Activated CD4-positive, alpha-beta T cell treated with anti-CD3 and anti-CD28 coated beads, Interleukin-2, Interleukin-6, amounts not matched to agents 100 ng/mL and 50 ng/mL, durations not matched to agents 16 hours and 8 hours (primary cell): ENCODE measurements at regions not wholly inside any gene's neighbourhood (a gene's known extent, or its start where the extent isn't known, plus 50 kb on each side); places are given as distances from the start of the nearest gene placed in this dataset.
"Not testable (repeated sequence)": the region's sequence is repeated elsewhere in the genome, so short reads cannot be mapped to it uniquely, and the experiment has no call there.

Experiments
- DNase-seq: peaks from one replicate; pipeline ENCODE4 v3.0.0-alpha.2; 2020

GRCh38 chr11:33970984-33971466 lies 79.1 kb upstream of the LMO2 start:
- peak; percentile 17 for DNase-seq

GRCh38 chr11:33967451-33967850 lies 75.6 kb upstream of the LMO2 start:
- no peak for DNase-seq

GRCh38 chr11:33965032-33965431 lies 73.2 kb upstream of the LMO2 start:
- no peak for DNase-seq

GRCh38 chr11:33959855-33960400 lies 68.1 kb upstream of the LMO2 start:
- no peak for DNase-seq

DNA sequence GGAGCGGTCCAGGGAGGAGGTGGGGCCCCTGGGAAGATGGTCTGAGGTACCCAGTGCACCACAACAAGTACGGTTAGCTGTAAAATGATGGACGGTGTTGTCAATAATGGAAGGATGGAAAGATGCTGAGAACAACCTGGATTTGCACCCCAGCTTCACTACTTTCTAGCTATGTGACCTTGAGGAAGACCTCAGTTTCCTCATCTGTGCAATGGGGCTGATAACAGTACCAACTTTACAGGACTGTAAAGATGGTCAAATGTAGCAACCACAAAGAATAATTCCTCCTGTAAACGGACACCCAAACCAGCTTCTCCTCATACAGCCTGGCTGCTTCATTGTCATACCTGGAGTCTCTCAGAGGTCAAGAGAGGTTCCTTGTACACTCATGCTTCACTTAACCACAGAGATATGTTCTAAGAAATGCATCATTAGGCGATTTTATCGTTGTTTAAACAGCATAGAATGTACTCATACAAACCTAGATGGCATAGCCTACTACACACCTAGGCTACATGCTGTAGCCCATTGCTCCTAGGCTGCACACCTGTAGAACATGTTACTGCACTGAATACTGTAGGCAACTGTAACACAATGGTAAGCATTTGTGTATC lies 65.5 kb upstream of the LMO2 start:
- no peak for DNase-seq

GRCh38 chr11:33956611-33957010 lies 64.7 kb upstream of the LMO2 start:
- DNase-seq: no peak

GRCh38 chr11:33953289-33953688 lies 61.4 kb upstream of the LMO2 start:
- no peak for DNase-seq

GRCh38 chr11:33952805-33953204 lies 60.9 kb upstream of the LMO2 start:
- DNase-seq: no peak

- no peak for DNase-seq
Observed at GRCh38 chr11:33949252-33949913, 57.5 kb upstream of the LMO2 start.

DNA sequence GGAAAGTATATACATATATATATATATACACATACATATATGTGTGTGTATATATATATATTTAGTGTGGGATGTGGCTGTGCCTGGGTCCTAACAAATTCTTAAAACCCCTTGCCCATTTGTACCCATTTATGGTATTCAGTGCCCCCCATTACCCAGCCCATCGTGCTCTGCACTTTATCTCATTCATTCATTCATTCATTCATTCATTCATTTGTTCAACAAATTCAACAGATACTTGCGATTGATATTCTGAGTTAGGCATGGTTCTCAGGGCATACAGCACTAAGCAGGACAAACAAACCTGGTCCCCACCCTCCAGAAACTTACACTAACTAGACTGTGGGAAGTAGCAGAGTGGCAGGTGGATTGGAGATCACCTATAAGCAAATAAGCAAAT lies 56.6 kb upstream of the LMO2 start:
- no peak for DNase-seq

- not testable (repeated sequence) for DNase-seq
Observed at GRCh38 chr11:33947918-33948317, 56.0 kb upstream of the LMO2 start.

DNA sequence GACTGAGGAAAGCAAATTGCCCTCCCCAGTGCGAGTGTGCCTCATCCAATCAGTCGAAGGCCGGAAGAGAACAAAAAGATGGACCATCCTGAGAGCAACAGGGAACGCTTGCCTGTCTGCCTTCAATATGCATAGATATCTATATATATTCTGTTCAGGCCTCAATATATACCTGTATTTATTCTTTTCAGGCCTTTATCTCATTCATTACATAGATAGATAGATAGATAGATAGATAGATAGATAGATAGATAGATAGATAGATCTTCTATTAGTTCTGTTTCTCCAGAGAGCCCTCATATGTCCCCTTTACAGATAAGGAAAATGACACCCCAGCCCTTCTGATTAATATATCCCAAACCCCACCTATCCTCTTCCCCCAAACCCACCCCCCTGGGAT lies 55.1 kb upstream of the LMO2 start:
- no peak for DNase-seq

GRCh38 chr11:33945481-33946268 lies 53.8 kb upstream of the LMO2 start:
- DNase-seq: no peak

- no peak for DNase-seq
Observed at GRCh38 chr11:33944693-33945424, 53.0 kb upstream of the LMO2 start.

GRCh38 chr11:33944345-33944692 lies 52.4 kb upstream of the LMO2 start:
- DNase-seq: no peak

DNA sequence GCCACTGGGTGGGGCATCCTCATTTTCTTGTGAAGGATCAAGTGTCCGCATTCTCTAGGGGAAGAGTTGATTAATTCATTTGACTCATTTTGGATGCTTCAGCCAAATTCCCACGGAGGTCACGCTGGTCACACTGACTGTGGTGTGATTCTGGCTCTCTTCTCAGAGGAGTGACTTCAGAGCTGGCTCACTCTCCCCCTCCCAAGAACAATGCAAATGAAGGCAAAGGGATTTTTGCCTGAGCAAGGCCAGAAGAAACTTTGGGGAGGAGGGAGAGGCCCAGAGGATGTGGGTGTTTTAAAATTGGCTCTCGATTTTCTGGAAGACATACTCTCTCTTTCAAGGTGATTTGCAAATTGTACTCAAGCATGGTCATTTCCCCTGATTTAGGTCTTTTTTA lies 51.1 kb upstream of the LMO2 start:
- no peak for DNase-seq

DNA sequence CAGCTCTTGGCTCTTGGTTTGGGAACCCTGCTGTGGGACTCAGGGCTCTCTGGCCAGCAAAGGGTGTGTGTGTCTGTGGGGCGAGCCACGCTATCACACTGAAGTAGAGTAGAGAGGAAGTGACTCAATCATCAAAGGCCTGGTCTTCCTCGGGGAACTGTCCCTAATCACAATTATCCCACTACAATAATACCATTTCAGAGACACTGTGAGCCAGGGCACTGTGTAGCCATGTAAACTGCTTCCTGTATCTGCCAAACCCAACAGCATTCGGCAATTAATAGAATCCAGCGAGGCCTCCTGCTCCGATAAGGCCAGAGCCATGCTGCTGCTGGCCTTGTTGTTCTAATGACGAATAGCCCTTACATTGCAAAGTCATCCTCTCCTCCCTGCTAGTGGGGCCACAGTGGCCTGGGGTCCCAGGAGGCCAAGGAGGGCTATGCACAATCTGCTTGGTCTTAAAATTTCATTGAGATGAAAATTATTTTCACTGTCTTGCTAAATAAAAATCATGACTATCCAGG lies 49.8 kb upstream of the LMO2 start:
- no peak for DNase-seq
